T-cell (primary cell): ENCODE measurements at regions not wholly inside any gene's neighbourhood (a gene's known extent, or its start where the extent isn't known, plus 50 kb on each side); places are given as distances from the start of the nearest gene placed in this dataset.

Experiments
- ATAC-seq, 4 experiments: fragments of 200-7000 bp in 3 of 4; fragments of 150-1000 bp in 1 of 4; cut with Tn5 transposase; replicated peaks in 1 of 4; 1 replicate in 3 of 4; 2 replicates in 1 of 4; pipeline ENCODE4 v1.10.0; 2021; ENCODE audit warnings: moderate library complexity in 3 of 4, mild to moderate bottlenecking in 2 of 4, moderate number of reproducible peaks in 1 of 4
- CTCF ChIA-PET, 2 donors: fragments of 300-600 bp; sonication (Branson Sonifier 250); formaldehyde crosslinking; loops; one replicate each; lab custom pipeline; 2022; ENCODE audit warnings: antibody characterized with exemption in 2 of 2; lab: Charles Lee
- POLR2A ChIA-PET, 2 donors: fragments of 300-600 bp; sonication (Branson Sonifier 250); formaldehyde crosslinking; loops; one replicate each; lab custom pipeline; 2022; ENCODE audit warnings: antibody characterized with exemption in 2 of 2; lab: Charles Lee
- DNase-seq, 35 experiments: peaks; one replicate each; pipeline versions ENCODE4 v3.0.0 to v3.0.0-alpha.2; 2013 to 2023
- H3K27ac ChIP-seq: one replicate; pipeline ENCODE4 v1.5.1; 2013; ENCODE audit warnings: low read length
- H3K27me3 ChIP-seq, 2 experiments: replicated peaks in 1 of 2; 1 replicate in 1 of 2; 2 replicates in 1 of 2; pipeline versions ENCODE4 v1.6.1 to v1.7.0; 2013; ENCODE audit warnings: low read length in 1 of 2, mixed read lengths in 1 of 2; ENCODE audit not compliant: control insufficient read depth in 2 of 2, insufficient read depth in 2 of 2; ENCODE audit errors: extremely low read depth in 1 of 2
- H3K36me3 ChIP-seq, 2 donors: 1 replicate in 1 of 2; 2 replicates in 1 of 2; pipeline versions ENCODE4 v1.6.1 to v1.7.0; 2013; ENCODE audit warnings: low read length in 1 of 2; ENCODE audit not compliant: control insufficient read depth in 2 of 2, insufficient read depth in 1 of 2; ENCODE audit errors: extremely low read depth in 1 of 2
- H3K4me1 ChIP-seq, 2 experiments: 1 replicate in 1 of 2; 2 replicates in 1 of 2; pipeline versions ENCODE4 v1.6.1 to v1.7.0; 2013; ENCODE audit warnings: low read length in 2 of 2, mixed read lengths in 1 of 2; ENCODE audit not compliant: insufficient read depth in 2 of 2, control insufficient read depth in 1 of 2; ENCODE audit errors: extremely low read depth in 1 of 2
- H3K4me3 ChIP-seq, 2 donors: 1 replicate in 1 of 2; 2 replicates in 1 of 2; pipeline versions ENCODE4 v1.5.1 to v1.7.0; 2013; ENCODE audit warnings: mild to moderate bottlenecking in 2 of 2, low read length in 1 of 2, moderate library complexity in 1 of 2; ENCODE audit not compliant: control insufficient read depth in 1 of 2; ENCODE audit errors: extremely low read depth in 1 of 2
- H3K9me3 ChIP-seq: 2 replicates; pipeline ENCODE4 v1.7.0; 2013
- H3K27ac Mint-ChIP-seq, 2 donors: one replicate each; pipeline ENCODE4 v1.8.0; 2020 to 2021; ENCODE audit warnings: mild to moderate bottlenecking in 2 of 2, mixed read lengths in 2 of 2
- H3K27me3 Mint-ChIP-seq, 2 donors: one replicate each; pipeline ENCODE4 v1.8.0; 2021 to 2022; ENCODE audit warnings: mixed read lengths in 2 of 2
- H3K36me3 Mint-ChIP-seq: one replicate; pipeline ENCODE4 v1.8.0; 2021; ENCODE audit warnings: mixed read lengths
- H3K4me1 Mint-ChIP-seq, 3 donors: one replicate each; pipeline ENCODE4 v1.8.0; 2020 to 2022; ENCODE audit warnings: mixed read lengths in 3 of 3, mild to moderate bottlenecking in 1 of 3
- H3K4me3 Mint-ChIP-seq, 3 donors: one replicate each; pipeline ENCODE4 v1.8.0; 2020 to 2022; ENCODE audit warnings: mild to moderate bottlenecking in 3 of 3, mixed read lengths in 3 of 3, moderate library complexity in 3 of 3
- H3K9me3 Mint-ChIP-seq, 3 donors: one replicate each; pipeline ENCODE4 v1.8.0; 2020 to 2022; ENCODE audit warnings: mixed read lengths in 3 of 3
- WGBS: methylation state at CpG from one replicate; pipeline ENCODE4 v1.1.5; 2013; ENCODE audit warnings: missing lambda C conversion rate; ENCODE audit not compliant: insufficient coverage; 5-methylcytosine and 5-hydroxymethylcytosine counted together

DNA sequence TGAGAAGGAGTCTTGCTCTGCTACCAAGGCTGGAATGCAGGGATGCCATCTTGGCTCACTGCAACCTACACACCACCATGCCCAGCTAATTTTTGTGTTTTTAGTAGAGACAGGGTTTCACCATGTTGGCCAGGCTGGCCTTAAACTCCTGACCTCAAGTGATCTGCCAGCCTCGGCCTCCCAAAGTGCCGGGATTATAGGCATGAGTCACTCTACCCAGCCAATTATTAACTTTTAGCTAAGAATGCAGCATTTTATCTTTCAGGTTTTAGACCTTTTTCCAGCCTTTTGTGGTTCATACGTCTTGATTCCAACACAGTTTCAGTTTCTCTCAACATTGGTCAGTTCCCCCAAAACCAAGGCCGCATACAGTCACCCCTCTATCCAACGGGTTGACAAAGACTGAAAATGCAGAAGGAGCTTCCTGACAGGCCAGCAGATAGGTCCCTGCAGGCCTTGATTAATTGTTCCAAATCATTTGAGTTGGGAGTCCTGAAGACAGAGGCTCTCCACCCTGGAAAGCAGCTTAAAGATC lies 262.2 kb upstream of the KLHL29 start:
- H3K27me3 Mint-ChIP-seq: peaks cover 4 to 16% of the 10 kb centered on the region in 2 donors
- CTCF ChIA-PET: interaction anchor here in 1 of 2 donors (0.6 kb wide), 1 partner anchor 24 kb away, joined by 3 read pairs; no protein-coding TSS in a partner anchor
- peaks cover 0 to 6% of the 10 kb centered on the region in 2 experiments for H3K27me3 ChIP-seq
- H3K27ac Mint-ChIP-seq: no peak overlapping the region
- H3K4me1 ChIP-seq: no peaks in the 10 kb centered on the region
- no peak for ATAC-seq
- H3K4me3 Mint-ChIP-seq: no peak overlapping the region
- no peak for DNase-seq
- H3K9me3 ChIP-seq: no peaks in the 10 kb centered on the region
- no peaks in the 10 kb centered on the region for H3K36me3 Mint-ChIP-seq
- 77% methylated on average over 4 of the region's 5 CpGs for WGBS
- H3K27ac ChIP-seq: no peak overlapping the region
- H3K4me1 Mint-ChIP-seq: no peaks in the 10 kb centered on the region
- POLR2A ChIA-PET: no interaction called here
- H3K36me3 ChIP-seq: no peaks in the 10 kb centered on the region
- H3K4me3 ChIP-seq: no peak overlapping the region
- no peaks in the 10 kb centered on the region for H3K9me3 Mint-ChIP-seq

DNA sequence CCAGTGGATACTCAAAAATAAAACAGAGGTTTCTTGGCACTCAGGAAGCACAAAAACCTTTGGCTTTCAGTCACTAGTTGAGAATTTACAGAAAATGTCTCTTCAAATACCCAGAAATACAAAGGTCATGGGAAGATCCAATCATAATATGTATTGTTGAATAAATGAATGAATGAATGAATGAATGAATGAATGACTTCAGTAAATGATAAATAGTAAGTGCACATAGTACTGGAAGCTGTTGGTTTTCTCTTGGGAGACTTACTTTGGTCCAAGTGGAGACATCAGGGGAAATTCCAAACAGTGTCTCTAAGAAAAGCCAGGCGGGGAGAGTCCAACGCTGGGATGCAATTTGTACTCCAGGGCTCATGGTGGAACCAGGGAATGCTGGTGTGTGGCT lies 261.3 kb upstream of the KLHL29 start:
- Mint-ChIP-seq H3K4me1 (no peaks in the 10 kb centered on the region), H3K27me3 (peaks cover 4 to 16% of the 10 kb centered on the region in 2 donors), H3K9me3 (no peaks in the 10 kb centered on the region), H3K27ac (no peak overlapping the region), H3K4me3 (no peak overlapping the region), H3K36me3 (no peaks in the 10 kb centered on the region)
- POLR2A ChIA-PET: no interaction called here
- Histone ChIP-seq H3K4me3 (no peak overlapping the region), H3K36me3 (no peaks in the 10 kb centered on the region), H3K27ac (no peak overlapping the region), H3K27me3 (peaks cover 0 to 6% of the 10 kb centered on the region in 2 experiments), H3K9me3 (no peaks in the 10 kb centered on the region), H3K4me1 (no peaks in the 10 kb centered on the region)
- CTCF ChIA-PET: no interaction called here
- no CpG with 5 or more reads among the region's 2 CpGs for WGBS
- no peak for ATAC-seq
- no peak for DNase-seq

DNA sequence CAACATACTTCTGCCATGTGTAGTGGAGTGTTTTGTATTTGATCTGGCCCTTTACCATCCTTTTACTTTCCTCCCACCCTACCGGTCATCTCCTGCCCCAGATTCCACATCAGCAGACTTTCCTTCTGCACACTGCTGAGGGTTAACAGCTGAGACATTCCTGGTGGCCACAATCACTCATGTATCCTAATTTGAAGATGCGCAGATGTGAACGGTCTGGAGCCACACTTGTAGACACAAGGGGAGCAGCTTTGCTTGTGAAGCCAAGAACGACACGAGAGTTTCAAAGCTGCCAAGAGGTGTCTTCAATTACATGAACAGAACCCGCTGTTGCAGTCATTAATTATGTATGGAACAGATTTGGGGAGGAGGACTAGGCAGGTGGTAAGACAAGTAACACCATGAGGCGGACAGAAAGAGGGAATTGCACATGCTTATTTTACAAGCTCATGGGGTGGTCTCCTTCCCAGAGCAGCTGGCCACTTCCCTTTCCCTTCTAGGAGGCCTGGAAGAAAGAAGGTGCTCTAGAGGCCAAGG lies 260.7 kb upstream of the KLHL29 start:
- H3K27ac ChIP-seq: no peak overlapping the region
- ATAC-seq (no peak), DNase-seq (no peak)
- H3K4me1 Mint-ChIP-seq: no peaks in the 10 kb centered on the region
- peaks cover 4 to 16% of the 10 kb centered on the region in 2 donors for H3K27me3 Mint-ChIP-seq
- H3K4me3 ChIP-seq: no peak overlapping the region
- H3K4me3 Mint-ChIP-seq: no peak overlapping the region
- H3K36me3 ChIP-seq: no peaks in the 10 kb centered on the region
- no peaks in the 10 kb centered on the region for H3K9me3 ChIP-seq
- ChIA-PET POLR2A (no interaction called here), CTCF (no interaction called here)
- 81% methylated on average over 5 of the region's 7 CpGs for WGBS
- H3K27ac Mint-ChIP-seq: no peak overlapping the region
- H3K9me3 Mint-ChIP-seq: no peaks in the 10 kb centered on the region
- H3K27me3 ChIP-seq: peaks cover 0 to 6% of the 10 kb centered on the region in 2 experiments
- H3K4me1 ChIP-seq: no peaks in the 10 kb centered on the region
- H3K36me3 Mint-ChIP-seq: no peaks in the 10 kb centered on the region

DNA sequence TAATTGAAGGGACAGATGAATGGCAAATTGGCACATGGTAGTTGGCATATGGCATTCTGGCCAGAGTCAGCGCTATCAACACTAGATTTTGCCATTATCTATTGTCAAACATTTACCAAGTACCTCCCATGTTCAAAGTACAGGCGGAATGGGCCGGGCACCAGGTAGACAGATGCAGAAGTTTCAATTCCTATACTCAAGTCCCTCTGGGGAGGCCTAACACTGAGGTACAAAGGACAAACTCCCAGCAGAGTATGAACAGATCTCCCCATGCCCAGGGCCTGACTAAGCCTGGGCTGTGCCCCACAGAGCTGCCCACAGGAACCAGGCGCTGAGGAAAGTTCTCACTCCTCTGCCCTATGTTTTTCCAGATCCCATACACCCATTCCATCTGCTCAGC lies 257.5 kb upstream of the KLHL29 start:
- H3K27ac ChIP-seq: no peak overlapping the region
- H3K4me3 ChIP-seq: no peak overlapping the region
- H3K9me3 ChIP-seq: no peaks in the 10 kb centered on the region
- Mint-ChIP-seq H3K27me3 (peaks cover 12 to 16% of the 10 kb centered on the region in 2 donors), H3K9me3 (no peaks in the 10 kb centered on the region), H3K27ac (no peak overlapping the region), H3K4me1 (no peaks in the 10 kb centered on the region), H3K36me3 (no peaks in the 10 kb centered on the region), H3K4me3 (no peak overlapping the region)
- WGBS: 44% methylated on average over 2 of the region's 4 CpGs
- no peak for ATAC-seq
- ChIA-PET POLR2A (no interaction called here), CTCF (no interaction called here)
- DNase-seq: no peak
- H3K4me1 ChIP-seq: no peaks in the 10 kb centered on the region
- H3K27me3 ChIP-seq: peaks cover 0 to 2% of the 10 kb centered on the region in 2 experiments
- no peaks in the 10 kb centered on the region for H3K36me3 ChIP-seq

DNA sequence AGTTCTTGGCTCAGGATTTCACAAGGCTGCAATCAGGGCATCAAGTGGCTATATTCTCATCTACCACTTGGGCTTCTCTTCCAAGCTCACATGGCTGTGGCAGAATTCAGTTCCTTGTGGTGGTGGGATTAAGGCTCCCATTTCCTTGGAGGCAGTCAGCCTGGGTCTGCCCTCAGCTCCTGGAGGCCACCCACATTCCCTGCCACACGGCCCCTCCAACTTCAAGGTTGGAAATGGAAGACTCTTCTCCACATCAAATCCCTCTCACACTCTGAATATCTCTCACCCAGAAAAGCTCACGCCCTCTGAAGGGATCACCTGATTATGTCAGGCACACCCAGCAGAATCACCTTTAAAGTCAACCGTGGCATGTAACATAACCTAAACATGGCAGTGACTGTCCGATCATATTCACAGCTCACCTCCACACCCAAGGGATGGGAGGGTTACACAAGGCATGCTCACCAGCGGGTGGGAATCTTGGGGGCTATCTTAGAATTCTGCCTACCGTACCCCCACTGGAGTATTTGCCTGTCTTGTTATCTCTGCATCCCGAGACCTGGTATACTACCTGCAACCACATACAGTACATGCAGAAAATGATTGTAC lies 256.2 kb upstream of the KLHL29 start:
- no peak for ATAC-seq
- no peak for DNase-seq
- Mint-ChIP-seq H3K27me3 (peaks cover 12 to 15% of the 10 kb centered on the region in 2 donors), H3K9me3 (no peaks in the 10 kb centered on the region), H3K4me3 (no peak overlapping the region), H3K36me3 (no peaks in the 10 kb centered on the region), H3K27ac (no peak overlapping the region), H3K4me1 (no peaks in the 10 kb centered on the region)
- ChIA-PET CTCF (no interaction called here), POLR2A (no interaction called here)
- peaks cover 0 to 2% of the 10 kb centered on the region in 2 experiments for H3K27me3 ChIP-seq
- no peak overlapping the region for H3K4me3 ChIP-seq
- WGBS: 89% methylated on average over 5 of the region's 7 CpGs
- H3K27ac ChIP-seq: no peak overlapping the region
- H3K4me1 ChIP-seq: no peaks in the 10 kb centered on the region
- no peaks in the 10 kb centered on the region for H3K36me3 ChIP-seq
- H3K9me3 ChIP-seq: no peaks in the 10 kb centered on the region

DNA sequence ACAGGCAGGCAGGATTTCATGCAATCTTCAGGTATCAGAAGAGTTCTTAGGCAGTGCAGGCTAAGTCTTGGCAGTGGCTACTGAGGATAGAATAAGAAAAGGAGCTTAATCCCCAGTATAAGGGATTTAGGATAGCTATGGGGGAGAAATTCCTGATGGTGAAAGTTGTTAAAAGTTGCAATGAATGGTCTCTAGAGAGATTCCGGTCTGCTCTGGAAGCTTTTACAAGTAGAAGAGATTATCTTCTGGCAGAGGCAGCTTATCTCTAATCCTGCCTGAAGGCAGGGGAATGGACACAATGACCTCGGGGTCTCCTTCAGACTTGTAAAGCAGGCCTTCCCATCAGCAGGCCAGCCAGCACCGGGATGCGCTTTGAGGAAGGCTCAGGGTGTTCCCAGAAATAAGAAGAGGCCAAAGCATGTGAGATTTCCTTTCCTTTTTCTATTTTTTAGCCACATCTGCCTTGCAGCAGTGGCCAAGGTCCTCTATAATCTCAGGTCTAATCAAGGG lies 253.9 kb upstream of the KLHL29 start:
- Mint-ChIP-seq H3K36me3 (no peaks in the 10 kb centered on the region), H3K4me1 (no peaks in the 10 kb centered on the region), H3K9me3 (no peaks in the 10 kb centered on the region), H3K27ac (no peak overlapping the region), H3K27me3 (peaks cover 16 to 20% of the 10 kb centered on the region in 2 donors), H3K4me3 (no peak overlapping the region)
- POLR2A ChIA-PET: no interaction called here
- CTCF ChIA-PET: interaction anchor here in 1 of 2 donors (0.6 kb wide), 1 partner anchor 43 kb away, joined by 4 read pairs; no protein-coding TSS in a partner anchor
- no peak for DNase-seq
- Histone ChIP-seq H3K36me3 (no peaks in the 10 kb centered on the region), H3K4me3 (no peak overlapping the region), H3K27ac (no peak overlapping the region), H3K9me3 (no peaks in the 10 kb centered on the region), H3K27me3 (no peaks in the 10 kb centered on the region), H3K4me1 (no peaks in the 10 kb centered on the region)
- WGBS: 66% methylated on average over 3 of the region's 4 CpGs
- ATAC-seq: no peak
